A549 (cell line): ENCODE measurements at regions not wholly inside any gene's neighbourhood (a gene's known extent, or its start where the extent isn't known, plus 50 kb on each side); places are given as distances from the start of the nearest gene placed in this dataset.

ENCODE experiments used
- ATAC-seq, 2 experiments: fragments of 200-7000 bp in 1 of 2; fragments of >200 bp in 1 of 2; cut with Nextera tagmentation in 1 of 2; cut with Tn5 transposase in 1 of 2; 3 replicates each; pipeline versions ENCODE4 v1.8.0 to v1.9.1; 2018 to 2020; ENCODE audit warnings: mild to moderate bottlenecking in 1 of 2, moderate library complexity in 1 of 2
- CTCF ChIA-PET: fragments of 300-600 bp; sonication (Branson Sonifier 250); formaldehyde crosslinking; extraction: SDS; loops from one replicate; lab custom pipeline; 2021; ENCODE audit warnings: antibody characterized with exemption, inconsistent platforms; lab: Yijun Ruan, JAX
- POLR2A ChIA-PET: fragments of 350-600 bp; formaldehyde crosslinking; extraction: SDS; loops from one replicate; lab custom pipeline; 2021; ENCODE audit warnings: antibody characterized with exemption, inconsistent platforms; lab: Yijun Ruan, JAX
- DNase-seq, 2 experiments: peaks; one replicate each; pipeline versions ENCODE4 v3.0.0 to v3.0.0-alpha.2; 2011 to 2016; ENCODE audit warnings: low read depth in 1 of 2, low spot score in 1 of 2
- FAIRE-seq: peaks from 2 replicates; lab custom pipeline; 2011; peaks lifted over from hg19 to GRCh38; lab: Jason Lieb, UNC
- H3K27ac ChIP-seq, 2 experiments: fragments of >200 bp; sonication (Bioruptor Twin); formaldehyde crosslinking; 3 replicates each; pipeline ENCODE4 v1.5.1; 2016 to 2017
- H3K4me1 ChIP-seq: fragments of >200 bp; sonication (Bioruptor Twin); formaldehyde crosslinking; 3 replicates; pipeline ENCODE4 v1.6.1; 2016
- H3K4me2 ChIP-seq: fragments of >200 bp; sonication (Bioruptor Twin); formaldehyde crosslinking; 3 replicates; pipeline ENCODE4 v1.6.1; 2016
- H3K4me3 ChIP-seq: fragments of >200 bp; sonication (Bioruptor Twin); formaldehyde crosslinking; 3 replicates; pipeline ENCODE4 v1.5.1; 2016
- H3K9me3 ChIP-seq: fragments of >200 bp; sonication (Bioruptor Twin); formaldehyde crosslinking; 3 replicates; pipeline ENCODE4 v1.6.1; 2016
- ATOH8 ChIP-seq: fragments of 250-450 bp; sonication (Bioruptor Pico); IDR thresholded peaks from 2 replicates; pipeline ENCODE4 v1.5.0; 2020; ENCODE audit warnings: low read depth, mild to moderate bottlenecking, moderate library complexity
- BHLHE40 ChIP-seq: IDR thresholded peaks from 2 replicates; pipeline ENCODE4 v1.6.1; 2012; ENCODE audit warnings: low read depth, low read length, inconsistent platforms
- CBX2 ChIP-seq: fragments of 200-600 bp; sonication (generic); IDR thresholded peaks from 2 replicates; pipeline ENCODE4 v1.6.1; 2016; ENCODE audit warnings: low read depth, mild to moderate bottlenecking, borderline replicate concordance
- CTCF ChIP-seq: fragments of >200 bp; sonication (Bioruptor Twin); formaldehyde crosslinking; IDR thresholded peaks from 3 replicates; pipeline ENCODE4 v1.5.1; 2016
- E2F6 ChIP-seq: IDR thresholded peaks from 2 replicates; pipeline ENCODE4 v1.6.1; 2012; ENCODE audit warnings: low read depth, borderline replicate concordance
- EHMT2 ChIP-seq: fragments of 200-600 bp; sonication (generic); IDR thresholded peaks from 2 replicates; pipeline ENCODE4 v1.6.1; 2016; ENCODE audit warnings: antibody characterized with exemption, low read depth, mild to moderate bottlenecking, moderate library complexity
- FOSB ChIP-seq: fragments of 250-450 bp; sonication (Bioruptor Pico); IDR thresholded peaks from 2 replicates; pipeline ENCODE4 v1.5.0; 2020; ENCODE audit warnings: mild to moderate bottlenecking, moderate library complexity
- FOSL2 ChIP-seq, 2 experiments: fragments of 450-650 bp in 1 of 2; fragments of >200 bp in 1 of 2; sonication (Bioruptor Twin) in 1 of 2; formaldehyde crosslinking; IDR thresholded peaks; 2 replicates each; pipeline versions ENCODE4 v1.5.0 to v1.6.1; 2016 to 2020; ENCODE audit warnings: mild to moderate bottlenecking in 1 of 2, moderate library complexity in 1 of 2
- FOXS1 ChIP-seq: fragments of 250-450 bp; sonication (Bioruptor Pico); IDR thresholded peaks from 2 replicates; pipeline ENCODE4 v1.5.0; 2020; ENCODE audit warnings: mild to moderate bottlenecking, moderate library complexity
- GATA3 ChIP-seq: IDR thresholded peaks from 2 replicates; pipeline ENCODE4 v1.6.1; 2012; ENCODE audit warnings: borderline replicate concordance
- HEYL ChIP-seq: fragments of 250-450 bp; sonication (Bioruptor Pico); IDR thresholded peaks from 2 replicates; pipeline ENCODE4 v1.8.0; 2021; ENCODE audit warnings: mild to moderate bottlenecking, moderate library complexity
- MAX ChIP-seq: IDR thresholded peaks from 2 replicates; pipeline ENCODE4 v1.6.1; 2012
- NPAS2 ChIP-seq: fragments of 250-450 bp; sonication (Bioruptor Pico); IDR thresholded peaks from 2 replicates; pipeline ENCODE4 v1.8.0; 2022; ENCODE audit warnings: mild to moderate bottlenecking, moderate library complexity, borderline replicate concordance
- NR3C1 ChIP-seq: fragments of >200 bp; sonication (Bioruptor Twin); formaldehyde crosslinking; IDR thresholded peaks from 3 replicates; pipeline ENCODE4 v1.6.1; 2017
- RAD21 ChIP-seq, 2 experiments: fragments of >200 bp in 1 of 2; sonication (Bioruptor Twin) in 1 of 2; formaldehyde crosslinking in 1 of 2; IDR thresholded peaks in 1 of 2; conservative IDR thresholded peaks in 1 of 2; 2 replicates in 1 of 2; 3 replicates in 1 of 2; pipeline ENCODE4 v1.6.1; 2012 to 2018; ENCODE audit warnings: inconsistent platforms in 1 of 2
- RARB ChIP-seq: fragments of 250-450 bp; sonication (Bioruptor Pico); IDR thresholded peaks from 2 replicates; pipeline ENCODE4 v1.8.0; 2021; ENCODE audit warnings: mild to moderate bottlenecking, moderate library complexity
- RNF2 ChIP-seq: fragments of 200-600 bp; sonication (generic); IDR thresholded peaks from 2 replicates; pipeline ENCODE4 v1.6.1; 2016; ENCODE audit warnings: low read depth, mild to moderate bottlenecking, antibody characterized with exemption, moderate library complexity, borderline replicate concordance
- SMC3 ChIP-seq: fragments of >200 bp; sonication (Bioruptor Twin); formaldehyde crosslinking; IDR thresholded peaks from 3 replicates; pipeline ENCODE4 v1.6.1; 2018; ENCODE audit warnings: inconsistent platforms
- TP53 ChIP-seq: fragments of 250-450 bp; sonication (Bioruptor Pico); IDR thresholded peaks from 2 replicates; pipeline ENCODE4 v1.5.0; 2021; ENCODE audit warnings: mild to moderate bottlenecking, moderate library complexity
- WGBS: methylation state at CpG from one replicate; pipeline ENCODE4 v1.1.6; 2017; ENCODE audit errors: missing lambda C conversion rate; 5-methylcytosine and 5-hydroxymethylcytosine counted together

- no peaks in the 10 kb centered on the region for H3K4me1 ChIP-seq
- TF ChIP-seq CTCF, result no peak
- TF ChIP-seq, all 56 proteins: peak for 0
- FAIRE-seq (no peak), DNase-seq (no peak), ATAC-seq (no peak)
- Histone ChIP-seq H3K4me3 (no peak overlapping the region), H3K27ac (no peak overlapping the region), H3K4me2 (no peak overlapping the region), H3K9me3 (no peaks in the 10 kb centered on the region)
- WGBS, result 24% methylated on average over 2 of the region's 2 CpGs
- ChIA-PET CTCF (no interaction called here), POLR2A (no interaction called here)
Measured at GRCh38 chr7:83280671-83281070, 118.0 kb upstream of the PCLO start.

GRCh38 chr7:83276250-83276649 is 113.6 kb upstream of the PCLO start:
- TF ChIP-seq FOSB (CRISPR knock-in tag) (no peak), E2F6 (no peak), NR3C1 (no peak), TP53 (CRISPR knock-in tag) (no peak), FOXS1 (no peak)
- TF ChIP-seq, all 56 proteins: peak for 0
- ChIA-PET POLR2A (no interaction called here), CTCF (no interaction called here)
- Histone ChIP-seq H3K27ac (no peak overlapping the region), H3K4me3 (no peak overlapping the region), H3K9me3 (no peaks in the 10 kb centered on the region), H3K4me2 (no peak overlapping the region), H3K4me1 (no peaks in the 10 kb centered on the region)
- DNase-seq, result no peak
- ATAC-seq, result no peak
- FAIRE-seq, result no peak
- 4% methylated on average over 1 of the region's 1 CpG for WGBS

- no peaks in the 10 kb centered on the region for H3K4me1 ChIP-seq
- no peak overlapping the region for H3K27ac ChIP-seq
- CTCF ChIA-PET, result no interaction called here
- no peaks in the 10 kb centered on the region for H3K9me3 ChIP-seq
- ATAC-seq (no peak), DNase-seq (no peak)
- no peak overlapping the region for H3K4me3 ChIP-seq
- POLR2A ChIA-PET, result no interaction called here
- TF ChIP-seq RNF2 (no peak), RARB (CRISPR knock-in tag) (no peak), ATOH8 (CRISPR knock-in tag) (no peak), BHLHE40 (no peak), CBX2 (no peak), NPAS2 (CRISPR knock-in tag) (no peak), FOSL2 (IDR thresholded peaks at IDR 0.05) (no peak), FOSL2 (CRISPR knock-in tag; IDR thresholded peaks at IDR 0.05) (no peak), EHMT2 (no peak)
- TF ChIP-seq, all 56 proteins: peak for 0
- FAIRE-seq, result no peak
- H3K4me2 ChIP-seq, result no peak overlapping the region
Measured at GRCh38 chr7:83273699-83274098, 111.0 kb upstream of the PCLO start.

- POLR2A ChIA-PET, result no interaction called here
- FAIRE-seq, result no peak
Measured at GRCh38 chr7:83271212-83272099, 108.8 kb upstream of the PCLO start.

More at GRCh38 chr7:83271212-83272099, 108.8 kb upstream of the PCLO start:
- H3K4me3 ChIP-seq, result no peak overlapping the region
- 6% methylated on average over 5 of the region's 5 CpGs for WGBS
- no peak overlapping the region for H3K4me2 ChIP-seq
- CTCF ChIA-PET, result interaction anchor here (0.7 to 3.0 kb wide), 16 partner anchors 8 to 584 kb away, joined by 3 to 17 read pairs (median 4); no protein-coding TSS in a partner anchor
- H3K4me1 ChIP-seq, result no peaks in the 10 kb centered on the region
- H3K9me3 ChIP-seq, result no peaks in the 10 kb centered on the region
- ATAC-seq (peak; percentile 84 to 89), DNase-seq (peak in 1 of 2 experiments; percentile 44)
- no peak overlapping the region for H3K27ac ChIP-seq
- no peak for TF ChIP-seq GATA3
- TF ChIP-seq HEYL (CRISPR knock-in tag), result no peak
- peak; percentile 59 to 61; a peak in 4 of 5 replicates for TF ChIP-seq RAD21 (conservative IDR thresholded peaks at IDR 0.05 in 1 of 2, IDR thresholded peaks at IDR 0.05 in 1 of 2)
- peak; percentile 53 for TF ChIP-seq CTCF
- TF ChIP-seq MAX, result no peak
- peak; percentile 36; the same call in 1 of the 3 replicates for TF ChIP-seq SMC3
